ENCODE measurements at regions not wholly inside any gene's neighbourhood (a gene's known extent, or its start where the extent isn't known, plus 50 kb on each side); places are given as distances from the start of the nearest gene placed in this dataset.

GRCh38 chr4:123105026-123105420, 182.6 kb upstream of the NUDT6 start:
- H3K27ac Mint-ChIP-seq (ENCODE audit: unreplicated experiment), result no peak overlapping the region

DNA sequence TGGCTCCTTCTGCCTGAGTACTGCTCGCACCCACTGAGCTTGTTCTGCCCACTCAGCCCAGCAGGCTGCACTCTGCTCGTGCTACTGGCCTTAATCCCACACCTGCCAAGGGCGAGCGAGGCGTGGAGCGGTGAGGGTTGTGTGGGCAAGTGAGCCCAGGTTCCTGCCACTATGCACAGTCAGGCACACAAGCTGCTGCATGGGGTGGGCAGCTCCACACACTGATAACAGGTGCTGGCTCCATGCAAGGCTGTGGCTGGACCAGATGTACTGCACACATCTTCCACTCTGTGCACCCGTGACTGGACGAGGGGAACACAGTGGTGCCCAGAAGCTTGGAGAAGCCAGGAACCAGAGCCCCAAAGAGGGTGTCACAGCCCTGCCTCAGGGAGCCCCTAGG, 184.3 kb upstream of the NUDT6 start:
- Histone ChIP-seq H3K27me3 (ENCODE audit: insufficient read depth, low read length) (no peaks in the 10 kb centered on the region), H3K4me1 (ENCODE audit: insufficient read depth, low read length) (no peaks in the 10 kb centered on the region), H3K36me3 (ENCODE audit: insufficient read depth, low read length) (no peaks in the 10 kb centered on the region), H3K27ac (ENCODE audit: low read depth, low read length) (no peak overlapping the region), H3K9ac (ENCODE audit: low read length) (no peak overlapping the region), H2AFZ (ENCODE audit: low read depth, low read length) (no peak overlapping the region), H3K9me3 (ENCODE audit: insufficient read depth, low read depth, low read length) (no peaks in the 10 kb centered on the region), H4K20me1 (ENCODE audit: insufficient read depth, low read length) (no peaks in the 10 kb centered on the region), H3K4me3 (ENCODE audit: insufficient read depth, low read depth, low read length) (no peak overlapping the region), H3K4me2 (ENCODE audit: low read length) (no peak overlapping the region), H3K79me2 (ENCODE audit: insufficient read depth, low read length) (no peaks in the 10 kb centered on the region)
- no peak for TF ChIP-seq EZH2 (IDR thresholded peaks at IDR 0.05; ENCODE audit: insufficient read depth, low read length)
- TF ChIP-seq CTCF (IDR thresholded peaks at IDR 0.05; ENCODE audit: insufficient read depth, low read depth, low read length), result no peak
- Mint-ChIP-seq H3K4me3 (ENCODE audit: unreplicated experiment) (no peak overlapping the region), H3K27ac (ENCODE audit: unreplicated experiment) (no peak overlapping the region), H3K27me3 (ENCODE audit: low read depth, unreplicated experiment) (no peaks in the 10 kb centered on the region), H3K4me1 (ENCODE audit: low read depth, unreplicated experiment) (no peaks in the 10 kb centered on the region), H3K36me3 (ENCODE audit: low read depth, unreplicated experiment) (peaks cover 6% of the 10 kb centered on the region), H3K9me3 (ENCODE audit: unreplicated experiment) (no peaks in the 10 kb centered on the region)
- DNase-seq (ENCODE audit: low read depth) (no peak), FAIRE-seq (no peak)

More at GRCh38 chr4:123105026-123105420, 182.6 kb upstream of the NUDT6 start:
- FAIRE-seq (no peak), DNase-seq (ENCODE audit: low read depth) (no peak)
- Mint-ChIP-seq H3K27me3 (ENCODE audit: low read depth, unreplicated experiment) (no peaks in the 10 kb centered on the region), H3K9me3 (ENCODE audit: unreplicated experiment) (no peaks in the 10 kb centered on the region), H3K4me3 (ENCODE audit: unreplicated experiment) (no peak overlapping the region), H3K4me1 (ENCODE audit: low read depth, unreplicated experiment) (no peaks in the 10 kb centered on the region), H3K36me3 (ENCODE audit: low read depth, unreplicated experiment) (peaks cover 6% of the 10 kb centered on the region)
- Histone ChIP-seq H3K36me3 (ENCODE audit: insufficient read depth, low read length) (no peaks in the 10 kb centered on the region), H3K27ac (ENCODE audit: low read depth, low read length) (no peak overlapping the region), H3K4me2 (ENCODE audit: low read length) (no peak overlapping the region), H3K4me3 (ENCODE audit: insufficient read depth, low read depth, low read length) (no peak overlapping the region), H2AFZ (ENCODE audit: low read depth, low read length) (no peak overlapping the region), H3K4me1 (ENCODE audit: insufficient read depth, low read length) (no peaks in the 10 kb centered on the region), H3K9ac (ENCODE audit: low read length) (no peak overlapping the region), H3K9me3 (ENCODE audit: insufficient read depth, low read depth, low read length) (no peaks in the 10 kb centered on the region), H4K20me1 (ENCODE audit: insufficient read depth, low read length) (no peaks in the 10 kb centered on the region), H3K79me2 (ENCODE audit: insufficient read depth, low read length) (no peaks in the 10 kb centered on the region), H3K27me3 (ENCODE audit: insufficient read depth, low read length) (no peaks in the 10 kb centered on the region)
- no peak for TF ChIP-seq EZH2 (IDR thresholded peaks at IDR 0.05; ENCODE audit: insufficient read depth, low read length)
- TF ChIP-seq CTCF (IDR thresholded peaks at IDR 0.05; ENCODE audit: insufficient read depth, low read depth, low read length), result no peak

GRCh38 chr4:123107444-123108252, 185.3 kb upstream of the NUDT6 start:
- FAIRE-seq, result no peak

More at GRCh38 chr4:123107444-123108252, 185.3 kb upstream of the NUDT6 start:
- H4K20me1 ChIP-seq (ENCODE audit: insufficient read depth, low read length), result no peaks in the 10 kb centered on the region
- H3K9ac ChIP-seq (ENCODE audit: low read length), result no peak overlapping the region
- H3K27me3 ChIP-seq (ENCODE audit: insufficient read depth, low read length), result no peaks in the 10 kb centered on the region
- H3K4me3 ChIP-seq (ENCODE audit: insufficient read depth, low read depth, low read length), result no peak overlapping the region
- H2AFZ ChIP-seq (ENCODE audit: low read depth, low read length), result no peak overlapping the region
- H3K4me1 Mint-ChIP-seq (ENCODE audit: low read depth, unreplicated experiment), result no peaks in the 10 kb centered on the region
- H3K79me2 ChIP-seq (ENCODE audit: insufficient read depth, low read length), result no peaks in the 10 kb centered on the region
- peaks cover 6% of the 10 kb centered on the region for H3K36me3 Mint-ChIP-seq (ENCODE audit: low read depth, unreplicated experiment)
- H3K4me3 Mint-ChIP-seq (ENCODE audit: unreplicated experiment), result no peak overlapping the region
- no peaks in the 10 kb centered on the region for H3K9me3 Mint-ChIP-seq (ENCODE audit: unreplicated experiment)
- H3K27me3 Mint-ChIP-seq (ENCODE audit: low read depth, unreplicated experiment), result no peaks in the 10 kb centered on the region
- H3K9me3 ChIP-seq (ENCODE audit: insufficient read depth, low read depth, low read length), result no peaks in the 10 kb centered on the region
- H3K4me1 ChIP-seq (ENCODE audit: insufficient read depth, low read length), result no peaks in the 10 kb centered on the region
- TF ChIP-seq CTCF (IDR thresholded peaks at IDR 0.05; ENCODE audit: insufficient read depth, low read depth, low read length) (no peak), EZH2 (IDR thresholded peaks at IDR 0.05; ENCODE audit: insufficient read depth, low read length) (no peak)
- H3K36me3 ChIP-seq (ENCODE audit: insufficient read depth, low read length), result no peaks in the 10 kb centered on the region
- DNase-seq (ENCODE audit: low read depth), result no peak
- no peak overlapping the region for H3K27ac ChIP-seq (ENCODE audit: low read depth, low read length)
- no peak overlapping the region for H3K4me2 ChIP-seq (ENCODE audit: low read length)
- no peak overlapping the region for H3K27ac Mint-ChIP-seq (ENCODE audit: unreplicated experiment)

Data from astrocyte (in vitro differentiated cells and primary cell).